ENCODE measurements at regions not wholly inside any gene's neighbourhood (a gene's known extent, or its start where the extent isn't known, plus 50 kb on each side); places are given as distances from the start of the nearest gene placed in this dataset.

DNA sequence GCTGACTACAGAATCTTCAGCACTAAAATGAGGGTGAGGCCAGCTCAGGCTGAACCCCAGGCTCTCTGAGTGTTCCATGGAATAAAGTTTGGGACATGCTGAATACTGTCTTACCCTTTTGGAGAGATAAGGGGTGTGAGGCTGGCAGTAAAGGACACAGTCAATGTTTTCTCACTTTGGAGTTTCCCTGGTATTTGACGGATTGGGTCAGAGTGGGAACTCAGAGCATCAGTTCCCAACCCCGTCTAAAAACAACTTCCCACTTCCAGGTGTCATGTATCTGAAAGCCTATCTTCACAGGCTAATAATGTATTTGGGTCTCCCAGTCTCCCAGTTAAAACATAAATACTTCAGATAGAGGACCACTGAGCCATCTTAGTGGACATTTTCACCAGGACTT is 180.7 kb downstream of the TLE3 start:
- TF ChIP-seq, protein P1, sequence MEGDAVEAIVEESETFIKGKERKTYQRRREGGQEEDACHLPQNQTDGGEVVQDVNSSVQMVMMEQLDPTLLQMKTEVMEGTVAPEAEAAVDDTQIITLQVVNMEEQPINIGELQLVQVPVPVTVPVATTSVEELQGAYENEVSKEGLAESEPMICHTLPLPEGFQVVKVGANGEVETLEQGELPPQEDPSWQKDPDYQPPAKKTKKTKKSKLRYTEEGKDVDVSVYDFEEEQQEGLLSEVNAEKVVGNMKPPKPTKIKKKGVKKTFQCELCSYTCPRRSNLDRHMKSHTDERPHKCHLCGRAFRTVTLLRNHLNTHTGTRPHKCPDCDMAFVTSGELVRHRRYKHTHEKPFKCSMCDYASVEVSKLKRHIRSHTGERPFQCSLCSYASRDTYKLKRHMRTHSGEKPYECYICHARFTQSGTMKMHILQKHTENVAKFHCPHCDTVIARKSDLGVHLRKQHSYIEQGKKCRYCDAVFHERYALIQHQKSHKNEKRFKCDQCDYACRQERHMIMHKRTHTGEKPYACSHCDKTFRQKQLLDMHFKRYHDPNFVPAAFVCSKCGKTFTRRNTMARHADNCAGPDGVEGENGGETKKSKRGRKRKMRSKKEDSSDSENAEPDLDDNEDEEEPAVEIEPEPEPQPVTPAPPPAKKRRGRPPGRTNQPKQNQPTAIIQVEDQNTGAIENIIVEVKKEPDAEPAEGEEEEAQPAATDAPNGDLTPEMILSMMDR (IDR thresholded peaks at IDR 0.05; ENCODE audit: control extremely low read depth, extremely low read depth, low read depth, missing control alignments): no peak
- POLR2A ChIA-PET: no interaction called here

DNA sequence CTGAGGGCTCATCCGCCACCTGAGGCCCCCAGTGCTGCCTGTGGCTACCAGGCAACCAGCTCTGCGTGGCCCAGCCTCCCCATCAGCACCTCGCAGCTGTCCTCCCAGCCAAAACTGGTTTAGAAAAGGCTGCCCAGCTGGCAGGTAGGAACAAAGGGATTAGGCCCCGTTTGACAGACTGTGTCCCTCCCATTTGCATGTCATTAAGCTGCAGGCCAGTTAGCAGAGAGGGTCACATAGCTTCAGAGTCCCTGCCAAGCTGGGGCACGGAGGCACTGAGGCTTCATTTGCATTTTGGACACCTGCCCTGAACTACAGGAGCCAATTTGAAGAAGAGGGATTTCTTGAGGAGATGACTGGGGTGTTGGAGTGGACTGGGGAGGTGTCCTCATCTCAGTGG is 177.9 kb downstream of the TLE3 start:
- ChIA-PET POLR2A (no interaction called here), CTCF (no interaction called here)
- no peak for DNase-seq (ENCODE audit: extremely low spot score)

More for the DNA sequence above, 180.7 kb downstream of the TLE3 start:
- CTCF ChIA-PET: no interaction called here
- DNase-seq (ENCODE audit: extremely low spot score): no peak

DNA sequence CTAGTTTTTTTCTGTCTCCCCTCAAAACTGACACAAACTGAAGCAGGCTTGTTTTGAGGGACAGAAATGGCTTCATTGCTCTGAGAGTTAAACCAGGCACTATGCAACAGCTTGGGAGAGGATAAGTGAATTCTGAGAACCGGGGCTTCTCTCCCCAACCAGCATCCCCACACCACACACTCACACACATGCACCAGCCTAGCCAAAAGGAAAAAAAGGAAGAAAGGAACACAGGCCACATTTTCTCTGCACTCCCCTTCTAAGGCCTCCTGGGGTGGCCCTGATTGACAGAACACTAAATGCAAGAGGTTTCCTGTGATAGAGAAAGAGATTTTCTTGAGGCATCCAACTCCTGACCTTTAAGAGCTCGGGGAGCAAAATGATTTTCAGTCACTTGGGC is 177.5 kb downstream of the TLE3 start:
- TF ChIP-seq, protein P1 (IDR thresholded peaks at IDR 0.05; ENCODE audit: control extremely low read depth, extremely low read depth, low read depth, missing control alignments): no peak
- DNase-seq (ENCODE audit: extremely low spot score): no peak
- ChIA-PET CTCF (interaction anchor here (0.7 kb wide), 1 partner anchor 24 kb away, joined by 3 read pairs; no protein-coding TSS in a partner anchor), POLR2A (no interaction called here)

More for the DNA sequence above, 177.9 kb downstream of the TLE3 start:
- TF ChIP-seq, protein P1 (IDR thresholded peaks at IDR 0.05; ENCODE audit: control extremely low read depth, extremely low read depth, low read depth, missing control alignments): no peak

DNA sequence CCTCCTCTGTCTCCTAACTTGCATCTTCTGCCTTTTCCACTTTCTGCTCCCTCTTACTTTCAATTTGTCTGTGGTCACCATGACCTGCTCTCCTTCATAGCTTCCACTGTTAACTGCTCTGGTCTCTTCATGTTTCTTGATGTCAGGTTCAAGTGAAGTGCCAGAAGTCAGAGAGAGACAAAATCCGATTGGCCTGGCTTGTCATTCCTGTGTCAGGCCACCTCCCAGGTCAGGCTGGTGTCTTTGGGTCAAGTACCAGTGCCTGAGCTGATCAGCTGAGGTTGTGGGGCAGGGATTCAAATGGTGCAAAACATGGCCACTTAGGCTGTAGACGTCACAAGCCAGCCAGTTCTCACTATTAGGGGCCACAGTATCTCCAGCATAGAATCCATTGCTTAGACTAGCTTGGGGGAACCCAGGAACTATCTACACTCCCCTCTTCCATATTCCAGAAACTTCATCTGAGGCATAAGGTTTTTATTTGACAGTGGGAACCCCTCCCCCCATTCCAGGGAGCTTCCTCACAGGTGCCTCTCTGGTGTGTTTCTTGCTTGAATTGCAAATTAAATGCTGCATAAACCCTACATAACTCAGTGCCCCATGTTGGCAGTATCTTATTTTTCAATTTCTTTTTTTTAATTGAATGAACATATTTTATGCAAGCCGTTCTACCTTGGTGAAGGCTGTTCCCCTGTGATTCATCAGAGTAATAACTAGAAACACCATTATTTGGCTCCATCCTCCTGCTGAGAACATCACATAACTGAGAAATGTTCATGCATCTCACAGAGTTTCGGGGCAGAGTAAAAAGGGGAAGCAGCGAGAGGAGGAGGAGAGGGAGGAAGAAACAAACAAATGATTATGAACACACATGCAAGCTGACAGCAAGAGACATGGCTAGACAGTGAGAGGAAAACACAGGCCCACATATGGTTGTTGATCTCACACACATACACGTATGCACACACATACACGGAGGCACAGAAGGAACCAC is 175.8 kb downstream of the TLE3 start:
- ChIA-PET CTCF (no interaction called here), POLR2A (no interaction called here)
- DNase-seq (ENCODE audit: extremely low spot score): peak; percentile 62
- TF ChIP-seq, protein P1 (IDR thresholded peaks at IDR 0.05; ENCODE audit: control extremely low read depth, extremely low read depth, low read depth, missing control alignments): no peak

DNA sequence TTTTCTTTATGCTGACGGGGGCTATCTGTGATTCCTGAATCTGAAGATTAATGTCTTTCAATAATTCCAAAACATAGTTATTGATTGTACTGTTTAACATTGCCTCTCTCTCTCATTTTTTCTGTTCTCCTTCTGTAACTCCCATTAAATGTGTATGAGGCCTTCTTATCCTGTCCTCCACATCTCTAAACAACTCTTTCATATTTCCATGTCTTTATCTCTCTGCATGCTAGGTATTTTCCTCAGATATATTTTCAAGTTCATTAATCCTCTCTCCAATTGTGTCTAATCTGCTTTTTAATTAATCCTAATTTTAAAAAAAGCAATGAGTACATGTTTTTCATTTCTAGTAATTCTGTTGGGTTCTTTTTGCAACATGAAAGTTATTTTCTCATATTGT is 173.2 kb downstream of the TLE3 start:
- ChIA-PET CTCF (no interaction called here), POLR2A (no interaction called here)
- TF ChIP-seq, protein P1 (IDR thresholded peaks at IDR 0.05; ENCODE audit: control extremely low read depth, extremely low read depth, low read depth, missing control alignments): no peak
- no peak for DNase-seq (ENCODE audit: extremely low spot score)

DNA sequence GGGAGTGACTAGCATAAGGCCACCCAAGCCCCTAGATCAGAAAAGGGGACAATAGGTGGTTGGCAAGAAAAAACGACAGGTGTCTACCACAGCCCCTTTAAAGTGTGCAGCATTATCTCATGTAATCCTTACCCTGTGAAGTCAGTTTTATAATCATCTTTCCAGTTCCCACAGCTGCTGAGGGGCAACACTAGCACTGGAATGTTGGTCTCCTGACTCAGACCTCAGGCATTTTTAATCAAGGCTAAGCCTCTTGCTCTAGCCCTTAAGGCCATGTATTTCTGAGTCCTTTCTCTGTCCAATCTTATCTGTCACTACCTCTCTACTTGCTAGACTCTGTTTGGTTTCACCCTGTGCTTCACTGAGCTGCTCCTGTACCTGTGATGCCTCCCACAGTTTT is 171.7 kb downstream of the TLE3 start:
- ChIA-PET POLR2A (no interaction called here), CTCF (no interaction called here)
- no peak for DNase-seq (ENCODE audit: extremely low spot score)
- TF ChIP-seq, protein P1 (IDR thresholded peaks at IDR 0.05; ENCODE audit: control extremely low read depth, extremely low read depth, low read depth, missing control alignments): no peak

Measured in GM10248 (cell line).